ENCODE measurements at regions not wholly inside any gene's neighbourhood (a gene's known extent, or its start where the extent isn't known, plus 50 kb on each side); places are given as distances from the start of the nearest gene placed in this dataset.

DNA sequence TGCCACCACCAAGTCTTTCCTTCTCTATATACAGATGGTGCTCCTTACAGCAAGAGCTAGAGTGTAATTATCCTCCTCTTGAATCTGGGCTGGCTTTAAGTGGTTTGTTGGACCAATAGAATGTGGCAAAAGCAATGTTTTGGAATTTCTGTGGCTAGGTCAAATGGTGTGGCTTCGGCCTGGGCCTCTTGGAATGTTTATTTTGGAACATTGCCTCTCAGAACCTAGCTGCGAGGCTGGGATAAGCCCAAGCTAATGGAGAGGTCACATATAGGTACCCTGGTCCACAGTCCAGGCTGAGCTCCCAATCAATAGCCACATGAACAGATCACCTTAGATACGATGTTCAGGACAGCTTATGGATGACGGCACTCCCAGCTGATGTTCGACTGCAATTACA, 556.7 kb downstream of the TYW1 start:
- Histone ChIP-seq H3K4me2 (ENCODE audit: insufficient read depth, low read length) (no peak overlapping the region), H3K9me3 (ENCODE audit: insufficient read depth, low read length, severe bottlenecking) (no peaks in the 10 kb centered on the region), H3K27me3 (ENCODE audit: insufficient read depth, low read length, poor library complexity) (no peaks in the 10 kb centered on the region), H3K9ac (ENCODE audit: low read depth, low read length) (no peak overlapping the region), H3K79me2 (ENCODE audit: insufficient read depth, low read length) (no peaks in the 10 kb centered on the region), H3K36me3 (ENCODE audit: insufficient read depth, low read length) (no peaks in the 10 kb centered on the region), H3K27ac (ENCODE audit: low read length) (no peak overlapping the region), H3K4me3 (ENCODE audit: low read depth in 1 of 2, low read length in 2 of 2) (no peak overlapping the region), H3K4me1 (ENCODE audit: insufficient read depth, low read length) (no peaks in the 10 kb centered on the region), H2AFZ (ENCODE audit: low read depth, low read length) (no peak overlapping the region), H4K20me1 (ENCODE audit: insufficient read depth, low read length) (no peaks in the 10 kb centered on the region)
- no peak for TF ChIP-seq EZH2 (IDR thresholded peaks at IDR 0.05; ENCODE audit: borderline replicate concordance, low read depth, low read length, severe bottlenecking)
- TF ChIP-seq, protein P1, sequence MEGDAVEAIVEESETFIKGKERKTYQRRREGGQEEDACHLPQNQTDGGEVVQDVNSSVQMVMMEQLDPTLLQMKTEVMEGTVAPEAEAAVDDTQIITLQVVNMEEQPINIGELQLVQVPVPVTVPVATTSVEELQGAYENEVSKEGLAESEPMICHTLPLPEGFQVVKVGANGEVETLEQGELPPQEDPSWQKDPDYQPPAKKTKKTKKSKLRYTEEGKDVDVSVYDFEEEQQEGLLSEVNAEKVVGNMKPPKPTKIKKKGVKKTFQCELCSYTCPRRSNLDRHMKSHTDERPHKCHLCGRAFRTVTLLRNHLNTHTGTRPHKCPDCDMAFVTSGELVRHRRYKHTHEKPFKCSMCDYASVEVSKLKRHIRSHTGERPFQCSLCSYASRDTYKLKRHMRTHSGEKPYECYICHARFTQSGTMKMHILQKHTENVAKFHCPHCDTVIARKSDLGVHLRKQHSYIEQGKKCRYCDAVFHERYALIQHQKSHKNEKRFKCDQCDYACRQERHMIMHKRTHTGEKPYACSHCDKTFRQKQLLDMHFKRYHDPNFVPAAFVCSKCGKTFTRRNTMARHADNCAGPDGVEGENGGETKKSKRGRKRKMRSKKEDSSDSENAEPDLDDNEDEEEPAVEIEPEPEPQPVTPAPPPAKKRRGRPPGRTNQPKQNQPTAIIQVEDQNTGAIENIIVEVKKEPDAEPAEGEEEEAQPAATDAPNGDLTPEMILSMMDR (IDR thresholded peaks at IDR 0.05; ENCODE audit: borderline replicate concordance, extremely low read depth, low read length, poor library complexity, severe bottlenecking): no peak
- ATAC-seq (ENCODE audit: insufficient read depth, low read depth) (no peak), DNase-seq (no peak)

DNA sequence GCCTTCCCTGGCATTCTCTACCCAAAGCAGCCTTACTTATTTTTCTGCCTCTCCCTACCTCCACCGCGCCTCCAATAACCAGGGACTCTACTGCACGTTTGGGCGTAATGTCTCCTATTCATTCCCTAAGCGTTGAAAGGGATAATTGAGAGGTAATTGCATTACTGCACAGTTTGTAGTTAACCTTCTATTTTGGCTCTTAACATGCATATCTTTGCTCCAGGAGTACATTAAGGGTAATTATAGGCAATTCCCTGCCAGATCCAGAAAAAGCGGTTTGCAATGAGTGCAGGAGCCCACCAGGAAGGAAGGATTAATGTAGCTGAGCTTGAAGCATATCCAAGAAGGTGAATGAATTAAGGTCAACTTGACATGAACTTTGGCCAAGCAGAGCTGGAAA, 558.4 kb downstream of the TYW1 start:
- Histone ChIP-seq H2AFZ (ENCODE audit: low read depth, low read length) (no peak overlapping the region), H3K79me2 (ENCODE audit: insufficient read depth, low read length) (no peaks in the 10 kb centered on the region), H3K9me3 (ENCODE audit: insufficient read depth, low read length, severe bottlenecking) (no peaks in the 10 kb centered on the region), H3K27me3 (ENCODE audit: insufficient read depth, low read length, poor library complexity) (no peaks in the 10 kb centered on the region), H3K4me3 (ENCODE audit: low read depth in 1 of 2, low read length in 2 of 2) (no peak overlapping the region), H3K9ac (ENCODE audit: low read depth, low read length) (no peak overlapping the region), H3K4me2 (ENCODE audit: insufficient read depth, low read length) (no peak overlapping the region), H3K27ac (ENCODE audit: low read length) (no peak overlapping the region), H3K36me3 (ENCODE audit: insufficient read depth, low read length) (no peaks in the 10 kb centered on the region), H3K4me1 (ENCODE audit: insufficient read depth, low read length) (no peaks in the 10 kb centered on the region), H4K20me1 (ENCODE audit: insufficient read depth, low read length) (no peaks in the 10 kb centered on the region)
- no peak for DNase-seq
- no peak for TF ChIP-seq EZH2 (IDR thresholded peaks at IDR 0.05; ENCODE audit: borderline replicate concordance, low read depth, low read length, severe bottlenecking)
- TF ChIP-seq, protein P1 (IDR thresholded peaks at IDR 0.05; ENCODE audit: borderline replicate concordance, extremely low read depth, low read length, poor library complexity, severe bottlenecking): no peak
- ATAC-seq (ENCODE audit: insufficient read depth, low read depth): no peak

- Histone ChIP-seq H3K4me1 (ENCODE audit: insufficient read depth, low read length) (no peaks in the 10 kb centered on the region), H3K79me2 (ENCODE audit: insufficient read depth, low read length) (no peaks in the 10 kb centered on the region), H3K27me3 (ENCODE audit: insufficient read depth, low read length, poor library complexity) (no peaks in the 10 kb centered on the region), H2AFZ (ENCODE audit: low read depth, low read length) (no peak overlapping the region), H3K4me3 (ENCODE audit: low read depth in 1 of 2, low read length in 2 of 2) (no peak overlapping the region), H3K27ac (ENCODE audit: low read length) (no peak overlapping the region), H3K9me3 (ENCODE audit: insufficient read depth, low read length, severe bottlenecking) (no peaks in the 10 kb centered on the region), H3K4me2 (ENCODE audit: insufficient read depth, low read length) (no peak overlapping the region), H3K9ac (ENCODE audit: low read depth, low read length) (no peak overlapping the region), H4K20me1 (ENCODE audit: insufficient read depth, low read length) (no peaks in the 10 kb centered on the region), H3K36me3 (ENCODE audit: insufficient read depth, low read length) (no peaks in the 10 kb centered on the region)
- no peak for TF ChIP-seq EZH2 (IDR thresholded peaks at IDR 0.05; ENCODE audit: borderline replicate concordance, low read depth, low read length, severe bottlenecking)
- TF ChIP-seq, protein P1 (IDR thresholded peaks at IDR 0.05; ENCODE audit: borderline replicate concordance, extremely low read depth, low read length, poor library complexity, severe bottlenecking): no peak
- no peak for DNase-seq
- no peak for ATAC-seq (ENCODE audit: insufficient read depth, low read depth)
Observed at GRCh38 chr7:67564959-67565358, 568.3 kb downstream of the TYW1 start.

DNA sequence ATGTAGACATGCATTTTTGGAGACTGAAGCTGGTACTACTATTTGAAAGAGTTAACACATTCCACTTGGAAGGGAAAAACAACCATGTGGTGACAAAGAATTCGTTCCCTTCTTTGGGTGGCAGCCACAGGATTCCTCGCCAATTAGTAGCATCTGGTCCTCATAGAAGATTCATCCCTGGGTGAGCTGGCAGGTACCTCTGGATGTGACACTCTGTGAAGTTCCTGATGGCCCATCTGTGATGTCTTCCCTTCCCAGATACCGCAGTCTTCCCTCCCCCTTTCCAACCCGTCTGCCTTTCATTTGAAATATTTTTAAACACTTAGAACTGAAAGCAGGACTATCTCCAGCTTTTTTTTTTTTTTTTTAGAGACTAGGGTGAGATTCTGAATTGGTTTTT, 569.5 kb downstream of the TYW1 start:
- no peak overlapping the region for H3K4me2 ChIP-seq (ENCODE audit: insufficient read depth, low read length)
- H3K4me1 ChIP-seq (ENCODE audit: insufficient read depth, low read length): no peaks in the 10 kb centered on the region
- no peak overlapping the region for H3K27ac ChIP-seq (ENCODE audit: low read length)
- ATAC-seq (ENCODE audit: insufficient read depth, low read depth) (no peak), DNase-seq (no peak)
- no peak overlapping the region for H3K4me3 ChIP-seq (ENCODE audit: low read depth in 1 of 2, low read length in 2 of 2)
- H3K9ac ChIP-seq (ENCODE audit: low read depth, low read length): no peak overlapping the region
- H3K9me3 ChIP-seq (ENCODE audit: insufficient read depth, low read length, severe bottlenecking): no peaks in the 10 kb centered on the region
- TF ChIP-seq, protein P1 (IDR thresholded peaks at IDR 0.05; ENCODE audit: borderline replicate concordance, extremely low read depth, low read length, poor library complexity, severe bottlenecking): no peak
- no peak for TF ChIP-seq EZH2 (IDR thresholded peaks at IDR 0.05; ENCODE audit: borderline replicate concordance, low read depth, low read length, severe bottlenecking)
- no peaks in the 10 kb centered on the region for H3K36me3 ChIP-seq (ENCODE audit: insufficient read depth, low read length)
- no peaks in the 10 kb centered on the region for H4K20me1 ChIP-seq (ENCODE audit: insufficient read depth, low read length)
- no peak overlapping the region for H2AFZ ChIP-seq (ENCODE audit: low read depth, low read length)
- H3K27me3 ChIP-seq (ENCODE audit: insufficient read depth, low read length, poor library complexity): no peaks in the 10 kb centered on the region
- H3K79me2 ChIP-seq (ENCODE audit: insufficient read depth, low read length): no peaks in the 10 kb centered on the region

Measured in DND-41 (cell line).